SK-N-SH (cell line): ENCODE measurements at regions not wholly inside any gene's neighbourhood (a gene's known extent, or its start where the extent isn't known, plus 50 kb on each side); places are given as distances from the start of the nearest gene placed in this dataset.
"Not testable (repeated sequence)": the region's sequence is repeated elsewhere in the genome, so short reads cannot be mapped to it uniquely, and the experiment has no call there.

ENCODE experiments used
- CTCF ChIA-PET: fragments of 300-600, 350-600 bp; formaldehyde crosslinking; extraction: SDS; loops from one replicate; lab custom pipeline; 2021; lab: Yijun Ruan, JAX
- POLR2A ChIA-PET: fragments of 350-600 bp; sonication (Branson Sonifier 250); formaldehyde crosslinking; extraction: SDS; loops from one replicate; lab custom pipeline; 2020; ENCODE audit warnings: antibody characterized with exemption, inconsistent platforms; lab: Yijun Ruan, JAX
- DNase-seq: peaks from one replicate; pipeline ENCODE4 v3.0.0; 2012
- H2AFZ ChIP-seq: fragments of 200-600 bp; sonication (generic); 2 replicates; pipeline ENCODE4 v1.8.1; 2016; ENCODE audit warnings: antibody characterized with exemption, mild to moderate bottlenecking, low read depth
- H3F3A ChIP-seq: fragments of 200-600 bp; sonication (generic); replicated peaks from 2 replicates; pipeline ENCODE3; 2016; ENCODE audit warnings: antibody characterized with exemption, mild to moderate bottlenecking; ENCODE audit not compliant: insufficient read depth
- H3K27ac ChIP-seq, 2 experiments: fragments of 200-500 bp in 1 of 2; fragments of 200-600 bp in 1 of 2; sonication (Bioruptor generic) in 1 of 2; sonication (generic), shearing (Covaris generic) in 1 of 2; 2 replicates each; pipeline versions ENCODE4 v1.5.1 to v1.6.1; 2014 to 2016; ENCODE audit warnings: low read depth in 2 of 2, inconsistent platforms in 1 of 2, low read length in 1 of 2, mild to moderate bottlenecking in 1 of 2, mixed read lengths in 1 of 2
- H3K27me3 ChIP-seq: fragments of 200-600 bp; sonication (generic), shearing (Covaris generic); 2 replicates; pipeline ENCODE4 v1.6.1; 2016; ENCODE audit warnings: mixed run types; ENCODE audit not compliant: insufficient read depth
- H3K36me3 ChIP-seq, 2 experiments: fragments of 200-500 bp in 1 of 2; fragments of 200-600 bp in 1 of 2; sonication (Bioruptor generic) in 1 of 2; sonication (generic) in 1 of 2; replicated peaks in 1 of 2; 2 replicates each; pipeline versions ENCODE3 to v1.5.1; 2014 to 2016; ENCODE audit warnings: low read length in 1 of 2, mild to moderate bottlenecking in 1 of 2; ENCODE audit not compliant: insufficient read depth in 2 of 2, control insufficient read depth in 1 of 2
- H3K4me1 ChIP-seq, 2 experiments: fragments of 200-500 bp in 1 of 2; fragments of 200-600 bp in 1 of 2; sonication (Bioruptor generic) in 1 of 2; sonication (generic), shearing (Covaris generic) in 1 of 2; 2 replicates each; pipeline versions ENCODE4 v1.5.1 to v1.6.1; 2014 to 2016; ENCODE audit warnings: low read depth in 1 of 2, low read length in 1 of 2, mixed run types in 1 of 2; ENCODE audit not compliant: insufficient read depth in 2 of 2, control insufficient read depth in 1 of 2
- H3K4me2 ChIP-seq: fragments of 200-600 bp; sonication (generic), shearing (Covaris generic); 2 replicates; pipeline ENCODE4 v1.6.1; 2017; ENCODE audit warnings: mixed run types
- H3K4me3 ChIP-seq, 2 experiments: fragments of 200-500 bp in 1 of 2; fragments of 200-600 bp in 1 of 2; sonication (Bioruptor generic) in 1 of 2; sonication (generic), shearing (Covaris generic) in 1 of 2; 2 replicates each; pipeline versions ENCODE4 v1.5.1 to v1.8.1; 2014 to 2016; ENCODE audit warnings: low read depth in 2 of 2, inconsistent platforms in 1 of 2, low read length in 1 of 2, mild to moderate bottlenecking in 1 of 2, mixed read lengths in 1 of 2, moderate library complexity in 1 of 2
- H3K79me2 ChIP-seq: fragments of 200-600 bp; sonication (generic); 2 replicates; pipeline ENCODE4 v1.8.1; 2017; ENCODE audit warnings: mild to moderate bottlenecking; ENCODE audit not compliant: insufficient read depth
- H3K9ac ChIP-seq: fragments of 200-600 bp; sonication (generic); 2 replicates; pipeline ENCODE4 v1.6.1; 2017; ENCODE audit warnings: mixed run types
- H3K9me2 ChIP-seq: fragments of 200-600 bp; sonication (generic); 2 replicates; pipeline ENCODE4 v1.6.1; 2017; ENCODE audit warnings: mixed run types
- H3K9me3 ChIP-seq: fragments of 200-600 bp; sonication (generic); 2 replicates; pipeline ENCODE4 v1.6.1; 2017; ENCODE audit warnings: mixed run types, mild to moderate bottlenecking, moderate library complexity
- H4K20me1 ChIP-seq: fragments of 200-600 bp; sonication (generic); 2 replicates; pipeline ENCODE4 v1.6.1; 2017; ENCODE audit warnings: mild to moderate bottlenecking, mixed run types; ENCODE audit not compliant: insufficient read depth
- ELF1 ChIP-seq: IDR thresholded peaks from 2 replicates; pipeline ENCODE4 v1.4.0; 2012
- EP300 ChIP-seq, 2 experiments: IDR thresholded peaks; 2 replicates each; pipeline versions ENCODE4 v1.4.0 to v1.6.1; 2012; ENCODE audit warnings: borderline replicate concordance in 1 of 2, low read depth in 1 of 2, low read length in 1 of 2
- EZH2phosphoT487 ChIP-seq: fragments of 200-600 bp; sonication (generic); IDR thresholded peaks from 2 replicates; pipeline ENCODE4 v1.6.1; 2017; ENCODE audit warnings: low read depth, mixed run types, mild to moderate bottlenecking, antibody characterized with exemption, moderate library complexity, borderline replicate concordance
- FOSL2 ChIP-seq: IDR thresholded peaks from 2 replicates; pipeline ENCODE4 v1.4.0; 2012; ENCODE audit warnings: low read depth, mild to moderate bottlenecking, moderate library complexity, borderline replicate concordance
- FOXJ3 ChIP-seq: sonication (generic); formaldehyde crosslinking; IDR thresholded peaks from 2 replicates; pipeline ENCODE4 v1.5.1; 2020; ENCODE audit warnings: mild to moderate bottlenecking, missing genetic modification reagents
- GABPA ChIP-seq: IDR thresholded peaks from 2 replicates; pipeline ENCODE4 v1.4.0; 2012; ENCODE audit warnings: low read depth, mild to moderate bottlenecking
- JUND ChIP-seq: IDR thresholded peaks from 2 replicates; pipeline ENCODE4 v1.4.0; 2012
- MEF2A ChIP-seq: IDR thresholded peaks from 2 replicates; pipeline ENCODE4 v1.4.0; 2012; ENCODE audit warnings: low read depth, borderline replicate concordance
- MXI1 ChIP-seq: IDR thresholded peaks from 2 replicates; pipeline ENCODE4 v1.6.1; 2012; ENCODE audit warnings: mild to moderate bottlenecking, low read depth, low read length, improper control_type of control experiment
- NFIC ChIP-seq: IDR thresholded peaks from 2 replicates; pipeline ENCODE4 v1.4.0; 2012; ENCODE audit warnings: borderline replicate concordance
- NRF1 ChIP-seq: IDR thresholded peaks from 2 replicates; pipeline ENCODE4 v1.6.1; 2012; ENCODE audit warnings: low read depth, mild to moderate bottlenecking, low read length
- POLR2AphosphoS5 ChIP-seq: IDR thresholded peaks from 2 replicates; pipeline ENCODE4 v1.6.1; 2012; ENCODE audit warnings: low read depth, low read length
- RAD21 ChIP-seq: IDR thresholded peaks from 2 replicates; pipeline ENCODE4 v1.6.1; 2012; ENCODE audit warnings: mild to moderate bottlenecking, low read length
- RFX5 ChIP-seq: IDR thresholded peaks from 2 replicates; pipeline ENCODE4 v1.6.1; 2012; ENCODE audit warnings: mild to moderate bottlenecking, improper control_type of control experiment, low read length
- RXRA ChIP-seq: IDR thresholded peaks from 2 replicates; pipeline ENCODE4 v1.4.0; 2012; ENCODE audit warnings: low read depth, mild to moderate bottlenecking, borderline replicate concordance
- SMC3 ChIP-seq: IDR thresholded peaks from 2 replicates; pipeline ENCODE4 v1.6.1; 2012; ENCODE audit warnings: low read depth, low read length, improper control_type of control experiment
- TAF1 ChIP-seq: IDR thresholded peaks from 2 replicates; pipeline ENCODE4 v1.6.1; 2012; ENCODE audit warnings: low read depth, mild to moderate bottlenecking, low read length, moderate library complexity, borderline replicate concordance
- YY1 ChIP-seq: IDR thresholded peaks from 2 replicates; pipeline ENCODE4 v1.4.0; 2012; ENCODE audit warnings: low read depth, mild to moderate bottlenecking
- WGBS: methylation state at CpG from one replicate; pipeline ENCODE4 v1.1.6; 2017; ENCODE audit warnings: low lambda C conversion rate; 5-methylcytosine and 5-hydroxymethylcytosine counted together
- TF ChIP-seq, protein P1 (sequence below): fragments of 200-600 bp; sonication (generic); IDR thresholded peaks from 2 replicates; pipeline ENCODE4 v1.6.1; 2017; ENCODE audit warnings: antibody characterized with exemption, mild to moderate bottlenecking, moderate library complexity
- TF ChIP-seq, protein P2 (sequence below): fragments of 150-350 bp; IDR thresholded peaks from 2 replicates; pipeline ENCODE4 v1.6.1; 2017; ENCODE audit warnings: antibody characterized with exemption, low read length, low read depth, borderline replicate concordance

- ChIA-PET CTCF (no interaction called here), POLR2A (no interaction called here)
- Histone ChIP-seq H3K9me2 (no peaks in the 10 kb centered on the region), H3K4me2 (no peak overlapping the region), H3K79me2 (no peaks in the 10 kb centered on the region), H4K20me1 (no peaks in the 10 kb centered on the region), H3F3A (no peaks in the 10 kb centered on the region), H3K4me3 (no peak overlapping the region), H3K9ac (no peak overlapping the region), H3K36me3 (no peaks in the 10 kb centered on the region), H3K9me3 (no peaks in the 10 kb centered on the region), H3K4me1 (no peaks in the 10 kb centered on the region), H2AFZ (no peak overlapping the region), H3K27ac (no peak overlapping the region), H3K27me3 (no peaks in the 10 kb centered on the region)
- no peak for DNase-seq
- no peak for TF ChIP-seq NFIC
- TF ChIP-seq POLR2AphosphoS5 = no peak
- no peak for TF ChIP-seq MEF2A
- 89% methylated on average over 1 of the region's 1 CpG for WGBS
Measured at GRCh38 chr10:36412942-36413341, 712.5 kb upstream of the ANKRD30A start.

GRCh38 chr10:36400238-36400637, 725.2 kb upstream of the ANKRD30A start:
- CTCF ChIA-PET, H3K27ac ChIP-seq, H3K4me3 ChIP-seq, DNase-seq, POLR2A ChIA-PET, H2AFZ ChIP-seq, H3K9me3 ChIP-seq, H3K4me1 ChIP-seq, H3F3A ChIP-seq, H3K79me2 ChIP-seq, H3K36me3 ChIP-seq, H4K20me1 ChIP-seq, H3K9ac ChIP-seq, H3K4me2 ChIP-seq, H3K9me2 ChIP-seq, H3K27me3 ChIP-seq: not testable (repeated sequence)
- WGBS = 91% methylated on average over 3 of the region's 8 CpGs

- Histone ChIP-seq H3K9ac (no peak overlapping the region), H3K9me3 (no peaks in the 10 kb centered on the region), H3K79me2 (no peaks in the 10 kb centered on the region), H3K36me3 (no peaks in the 10 kb centered on the region), H3K4me1 (no peaks in the 10 kb centered on the region), H3K27me3 (no peaks in the 10 kb centered on the region), H3K27ac (no peak overlapping the region), H3K4me2 (no peak overlapping the region), H2AFZ (no peak overlapping the region), H3K4me3 (no peak overlapping the region), H3F3A (no peaks in the 10 kb centered on the region), H3K9me2 (no peaks in the 10 kb centered on the region), H4K20me1 (no peaks in the 10 kb centered on the region)
- DNase-seq = no peak
- ChIA-PET POLR2A (no interaction called here), CTCF (no interaction called here)
- WGBS = 79% methylated on average over 3 of the region's 3 CpGs
- TF ChIP-seq RXRA (no peak), ELF1 (no peak), POLR2AphosphoS5 (no peak), SMC3 (no peak), EZH2phosphoT487 (no peak), TAF1 (no peak), JUND (no peak), EP300 (IDR thresholded peaks at IDR 0.05; ENCODE audit: borderline replicate concordance in 1 of 2, low read depth in 1 of 2, low read length in 1 of 2) (no peak), GABPA (no peak), MXI1 (no peak), FOXJ3 (no peak), NRF1 (no peak), FOSL2 (no peak), RAD21 (no peak), RFX5 (no peak), MEF2A (no peak), YY1 (no peak)
- TF ChIP-seq, protein P1, sequence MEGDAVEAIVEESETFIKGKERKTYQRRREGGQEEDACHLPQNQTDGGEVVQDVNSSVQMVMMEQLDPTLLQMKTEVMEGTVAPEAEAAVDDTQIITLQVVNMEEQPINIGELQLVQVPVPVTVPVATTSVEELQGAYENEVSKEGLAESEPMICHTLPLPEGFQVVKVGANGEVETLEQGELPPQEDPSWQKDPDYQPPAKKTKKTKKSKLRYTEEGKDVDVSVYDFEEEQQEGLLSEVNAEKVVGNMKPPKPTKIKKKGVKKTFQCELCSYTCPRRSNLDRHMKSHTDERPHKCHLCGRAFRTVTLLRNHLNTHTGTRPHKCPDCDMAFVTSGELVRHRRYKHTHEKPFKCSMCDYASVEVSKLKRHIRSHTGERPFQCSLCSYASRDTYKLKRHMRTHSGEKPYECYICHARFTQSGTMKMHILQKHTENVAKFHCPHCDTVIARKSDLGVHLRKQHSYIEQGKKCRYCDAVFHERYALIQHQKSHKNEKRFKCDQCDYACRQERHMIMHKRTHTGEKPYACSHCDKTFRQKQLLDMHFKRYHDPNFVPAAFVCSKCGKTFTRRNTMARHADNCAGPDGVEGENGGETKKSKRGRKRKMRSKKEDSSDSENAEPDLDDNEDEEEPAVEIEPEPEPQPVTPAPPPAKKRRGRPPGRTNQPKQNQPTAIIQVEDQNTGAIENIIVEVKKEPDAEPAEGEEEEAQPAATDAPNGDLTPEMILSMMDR = no peak
- TF ChIP-seq, protein P2, sequence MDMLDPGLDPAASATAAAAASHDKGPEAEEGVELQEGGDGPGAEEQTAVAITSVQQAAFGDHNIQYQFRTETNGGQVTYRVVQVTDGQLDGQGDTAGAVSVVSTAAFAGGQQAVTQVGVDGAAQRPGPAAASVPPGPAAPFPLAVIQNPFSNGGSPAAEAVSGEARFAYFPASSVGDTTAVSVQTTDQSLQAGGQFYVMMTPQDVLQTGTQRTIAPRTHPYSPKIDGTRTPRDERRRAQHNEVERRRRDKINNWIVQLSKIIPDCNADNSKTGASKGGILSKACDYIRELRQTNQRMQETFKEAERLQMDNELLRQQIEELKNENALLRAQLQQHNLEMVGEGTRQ = no peak
Measured at GRCh38 chr10:36393801-36394200, 731.6 kb upstream of the ANKRD30A start.
